Thyroid gland (tissue), 4 donors: ENCODE measurements at regions not wholly inside any gene's neighbourhood (a gene's known extent, or its start where the extent isn't known, plus 50 kb on each side); places are given as distances from the start of the nearest gene placed in this dataset.

Experiments
- DNase-seq, 2 donors: peaks; one replicate each; pipeline ENCODE4 v3.0.0-alpha.2; 2019
- H3K27ac ChIP-seq, 3 donors: fragments of 200-600 bp; sonication (generic); 1 replicate in 2 of 3; 2 replicates in 1 of 3; pipeline ENCODE4 v1.5.1; 2016 to 2019; ENCODE audit warnings: mild to moderate bottlenecking in 1 of 3, moderate library complexity in 1 of 3
- H3K27me3 ChIP-seq: fragments of 200-600 bp; sonication (generic); one replicate; pipeline ENCODE4 v1.5.1; 2019
- H3K36me3 ChIP-seq, 2 donors: fragments of 200-600 bp; sonication (generic); one replicate each; pipeline ENCODE4 v1.5.1; 2016 to 2019
- H3K4me1 ChIP-seq, 2 donors: fragments of 200-600 bp; sonication (generic); one replicate each; pipeline ENCODE4 v1.5.1; 2017 to 2019
- H3K4me3 ChIP-seq, 3 donors: fragments of 200-600 bp; sonication (generic); replicated peaks in 1 of 3; 1 replicate in 2 of 3; 2 replicates in 1 of 3; pipeline ENCODE4 v1.5.1; 2016; ENCODE audit warnings: mild to moderate bottlenecking in 1 of 3
- H3K9me3 ChIP-seq: fragments of 200-600 bp; sonication (generic); one replicate; pipeline ENCODE4 v1.5.1; 2017
- CTCF ChIP-seq, 6 experiments: fragments of 200-600 bp in 3 of 6; fragments of 450-650 bp in 3 of 6; sonication (generic) in 3 of 6; IDR thresholded peaks; one replicate each; pipeline ENCODE4 v1.5.1; 2016 to 2019; ENCODE audit warnings: antibody characterized with exemption in 6 of 6, mild to moderate bottlenecking in 2 of 6, inconsistent platforms in 1 of 6, moderate library complexity in 1 of 6
- POLR2A ChIP-seq, 2 donors: fragments of 450-650 bp; IDR thresholded peaks; one replicate each; pipeline ENCODE4 v1.6.1; 2017; ENCODE audit warnings: antibody characterized with exemption in 2 of 2, mild to moderate bottlenecking in 2 of 2, moderate library complexity in 1 of 2
- WGBS, 2 donors: methylation state at CpG; one replicate each; pipeline ENCODE4 v1.1.5; 2017; 5-methylcytosine and 5-hydroxymethylcytosine counted together
- intact Hi-C: fragments of 100-400 bp; cut with DNase I; formaldehyde crosslinking; loops from one replicate; pipeline ENCODE4 v1.15.1; 2023

DNA sequence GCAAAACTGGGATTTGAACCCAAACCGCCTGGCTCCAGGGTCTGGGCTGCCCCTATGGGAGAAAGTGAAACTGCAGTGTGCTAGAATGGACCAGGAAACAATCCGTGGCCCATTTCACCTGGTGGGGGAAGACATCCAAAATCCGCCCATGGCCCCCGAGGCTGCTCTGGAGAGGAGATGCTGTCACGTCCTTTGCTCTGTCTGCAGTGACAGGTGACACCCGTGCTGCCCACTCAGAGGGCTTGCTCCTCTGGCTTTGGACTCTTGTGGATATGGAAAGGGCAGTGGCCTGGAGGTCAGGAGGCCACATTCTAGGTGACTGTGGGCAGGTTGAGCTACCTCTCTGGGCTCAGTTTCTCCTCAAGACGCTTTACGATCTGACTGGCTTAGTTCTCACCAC, 151.2 kb upstream of the GPR26 start:
- H3K36me3 ChIP-seq, result no peaks in the 10 kb centered on the region
- H3K27ac ChIP-seq, result no peak overlapping the region
- no peaks in the 10 kb centered on the region for H3K4me1 ChIP-seq
- TF ChIP-seq CTCF (IDR thresholded peaks at IDR 0.05) (no peak), POLR2A (IDR thresholded peaks at IDR 0.05) (no peak)
- 90 to 93% methylated on average over 8 of the region's 8 CpGs for WGBS, 2 donors
- H3K4me3 ChIP-seq, result no peak overlapping the region
- intact Hi-C loops, result no loop called here
- H3K27me3 ChIP-seq, result no peaks in the 10 kb centered on the region
- no peaks in the 10 kb centered on the region for H3K9me3 ChIP-seq
- DNase-seq, result no peak

DNA sequence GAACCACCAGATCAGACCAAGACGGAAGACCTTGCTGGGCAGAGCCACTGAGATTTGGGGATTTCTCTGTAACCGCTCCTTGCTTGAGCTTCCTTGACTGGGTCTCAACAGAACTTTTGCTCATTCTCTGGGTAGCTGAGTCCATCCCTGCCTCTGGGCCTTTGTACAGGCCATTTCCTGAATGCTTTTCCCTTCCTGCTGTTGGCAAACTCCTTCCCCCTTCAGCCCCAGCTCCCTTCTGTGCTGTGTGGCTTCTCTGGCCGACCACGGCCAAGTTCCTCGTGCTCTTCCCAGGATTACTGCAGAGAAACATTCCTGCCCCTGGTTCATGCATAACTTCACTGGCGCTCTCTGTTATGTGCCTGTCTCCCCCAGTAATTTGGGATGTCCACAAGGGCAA, 150.5 kb upstream of the GPR26 start:
- Histone ChIP-seq H3K36me3 (no peaks in the 10 kb centered on the region), H3K27ac (no peak overlapping the region), H3K9me3 (no peaks in the 10 kb centered on the region), H3K4me1 (no peaks in the 10 kb centered on the region), H3K4me3 (no peak overlapping the region), H3K27me3 (no peaks in the 10 kb centered on the region)
- TF ChIP-seq CTCF (IDR thresholded peaks at IDR 0.05), result no peak
- intact Hi-C loops, result no loop called here
- no peak for DNase-seq
- WGBS, 2 donors, result 82 to 86% methylated on average over 6 of the region's 6 CpGs

- Histone ChIP-seq H3K4me1 (no peaks in the 10 kb centered on the region), H3K27me3 (no peaks in the 10 kb centered on the region), H3K36me3 (no peaks in the 10 kb centered on the region), H3K4me3 (no peak overlapping the region), H3K9me3 (no peaks in the 10 kb centered on the region), H3K27ac (no peak overlapping the region)
- no peak for DNase-seq
- TF ChIP-seq CTCF (IDR thresholded peaks at IDR 0.05), result no peak
- intact Hi-C loops, result no loop called here
- WGBS, 2 donors, result 38% methylated on average over 1 of the region's 1 CpG; no CpG with 5 or more reads in 1 of the 2 donors
Measured at GRCh38 chr10:123516291-123516690, 149.9 kb upstream of the GPR26 start.

- Histone ChIP-seq H3K4me1 (no peaks in the 10 kb centered on the region), H3K27ac (no peak overlapping the region), H3K36me3 (no peaks in the 10 kb centered on the region), H3K27me3 (no peaks in the 10 kb centered on the region), H3K9me3 (no peaks in the 10 kb centered on the region), H3K4me3 (no peak overlapping the region)
- WGBS, 2 donors, result 44 to 51% methylated on average over 9 of the region's 9 CpGs
- no peak for DNase-seq
- no peak for TF ChIP-seq POLR2A (IDR thresholded peaks at IDR 0.05)
- no peak for TF ChIP-seq CTCF (IDR thresholded peaks at IDR 0.05)
- intact Hi-C loops, result no loop called here
Measured at GRCh38 chr10:123517426-123517825, 148.7 kb upstream of the GPR26 start.

DNA sequence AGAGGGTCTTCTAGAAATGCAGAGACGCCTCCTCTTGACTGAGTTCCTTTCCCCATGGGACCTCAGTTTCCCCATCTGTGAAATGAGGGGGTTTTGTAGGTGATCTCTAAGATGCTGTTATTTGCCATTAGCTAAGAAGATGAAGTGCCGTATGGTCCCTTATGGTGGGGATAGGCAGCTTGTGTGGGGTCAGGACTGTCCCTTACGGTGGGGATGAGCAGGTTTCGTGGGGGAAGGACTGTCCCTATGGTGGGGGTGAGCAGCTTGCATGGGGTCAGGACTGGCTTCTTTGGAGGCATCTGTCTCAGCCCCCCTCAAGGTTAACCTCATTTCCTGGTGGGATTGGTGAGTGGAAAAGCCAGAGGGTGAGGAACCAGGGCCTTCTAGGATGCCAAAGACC, 148.3 kb upstream of the GPR26 start:
- 91 to 92% methylated on average over 4 of the region's 4 CpGs for whole genome bisulfite sequencing, 2 donors
- no peak for TF ChIP-seq POLR2A (IDR thresholded peaks at IDR 0.05)
- no peak for TF ChIP-seq CTCF (IDR thresholded peaks at IDR 0.05)
- Histone ChIP-seq H3K27me3 (no peaks in the 10 kb centered on the region), H3K36me3 (no peaks in the 10 kb centered on the region), H3K9me3 (no peaks in the 10 kb centered on the region), H3K27ac (no peak overlapping the region), H3K4me1 (no peaks in the 10 kb centered on the region), H3K4me3 (no peak overlapping the region)
- DNase-seq, result no peak
- intact Hi-C loops, result no loop called here
